HK-2 (cell line): ENCODE measurements at regions not wholly inside any gene's neighbourhood (a gene's known extent, or its start where the extent isn't known, plus 50 kb on each side); places are given as distances from the start of the nearest gene placed in this dataset.

Source experiments
- DNase-seq: peaks from one replicate; pipeline ENCODE4 v3.0.0-alpha.2; 2018; ENCODE audit not compliant: unreplicated experiment

GRCh38 chr2:175560521-175561169 lies 379.1 kb upstream of the ATP5MC3 start:
- DNase-seq = no peak

- DNase-seq = no peak
Measured at GRCh38 chr2:175559613-175560012, 378.1 kb upstream of the ATP5MC3 start.

GRCh38 chr2:175557810-175558377 lies 376.4 kb upstream of the ATP5MC3 start:
- DNase-seq = no peak

- no peak for DNase-seq
Measured at GRCh38 chr2:175553910-175554309, 372.4 kb upstream of the ATP5MC3 start.

GRCh38 chr2:175552902-175553301 lies 371.4 kb upstream of the ATP5MC3 start:
- no peak for DNase-seq

- DNase-seq = no peak
Measured at GRCh38 chr2:175540421-175540820, 358.9 kb upstream of the ATP5MC3 start.

- DNase-seq = no peak
Measured at GRCh38 chr2:175539122-175539521, 357.6 kb upstream of the ATP5MC3 start.

- DNase-seq = no peak
Measured at GRCh38 chr2:175536059-175536458, 354.5 kb upstream of the ATP5MC3 start.

- DNase-seq = no peak
Measured at GRCh38 chr2:175535631-175536030, 354.1 kb upstream of the ATP5MC3 start.

- DNase-seq = no peak
Measured at GRCh38 chr2:175525975-175526374, 344.5 kb upstream of the ATP5MC3 start.

GRCh38 chr2:175523001-175523400 lies 341.5 kb upstream of the ATP5MC3 start:
- no peak for DNase-seq

- DNase-seq = no peak
Measured at GRCh38 chr2:175518206-175518605, 336.7 kb upstream of the ATP5MC3 start.

- DNase-seq = no peak
Measured at GRCh38 chr2:175516555-175516954, 335.0 kb upstream of the ATP5MC3 start.

GRCh38 chr2:175500255-175500654 lies 318.7 kb upstream of the ATP5MC3 start:
- DNase-seq = no peak

GRCh38 chr2:175490360-175490791 lies 308.9 kb upstream of the ATP5MC3 start:
- no peak for DNase-seq

- no peak for DNase-seq
Measured at GRCh38 chr2:175478096-175478768, 296.7 kb upstream of the ATP5MC3 start.

GRCh38 chr2:175476948-175477347 lies 295.4 kb upstream of the ATP5MC3 start:
- DNase-seq = no peak

GRCh38 chr2:175476374-175476773 lies 294.9 kb upstream of the ATP5MC3 start:
- no peak for DNase-seq

- DNase-seq = no peak
Measured at GRCh38 chr2:175475130-175475529, 293.6 kb upstream of the ATP5MC3 start.

GRCh38 chr2:175468431-175469098 lies 287.1 kb upstream of the ATP5MC3 start:
- DNase-seq = no peak

- no peak for DNase-seq
Measured at GRCh38 chr2:175465101-175465500, 283.6 kb upstream of the ATP5MC3 start.

GRCh38 chr2:175464311-175464670 lies 282.8 kb upstream of the ATP5MC3 start:
- DNase-seq = no peak
